ENCODE measurements at regions not wholly inside any gene's neighbourhood (a gene's known extent, or its start where the extent isn't known, plus 50 kb on each side); places are given as distances from the start of the nearest gene placed in this dataset.

GRCh38 chr16:50463581-50464324, 84.4 kb upstream of the NKD1 start:
- Mint-ChIP-seq H3K27me3 (peaks cover 6% of the 10 kb centered on the region), H3K36me3 (no peaks in the 10 kb centered on the region), H3K4me3 (no peak overlapping the region), H3K9me3 (ENCODE audit: low read depth) (no peaks in the 10 kb centered on the region), H3K4me1 (ENCODE audit: low read depth) (peaks cover 10% of the 10 kb centered on the region), H3K27ac (no peak overlapping the region)

- Mint-ChIP-seq H3K9me3 (ENCODE audit: low read depth) (no peaks in the 10 kb centered on the region), H3K27ac (no peak overlapping the region), H3K4me3 (no peak overlapping the region), H3K27me3 (peaks cover 6% of the 10 kb centered on the region), H3K4me1 (ENCODE audit: low read depth) (peaks cover 7% of the 10 kb centered on the region), H3K36me3 (no peaks in the 10 kb centered on the region)
These were observed 85.2 kb upstream of the NKD1 start for GRCh38 chr16:50462793-50463507.

- Mint-ChIP-seq H3K9me3 (ENCODE audit: low read depth) (no peaks in the 10 kb centered on the region), H3K27ac (no peak overlapping the region), H3K27me3 (peaks cover 1% of the 10 kb centered on the region), H3K4me1 (ENCODE audit: low read depth) (peaks cover 6% of the 10 kb centered on the region), H3K36me3 (no peaks in the 10 kb centered on the region), H3K4me3 (no peak overlapping the region)
These were observed 86.8 kb upstream of the NKD1 start for GRCh38 chr16:50461400-50461760.

- peaks cover 6% of the 10 kb centered on the region for H3K4me1 Mint-ChIP-seq (ENCODE audit: low read depth)
- no peaks in the 10 kb centered on the region for H3K9me3 Mint-ChIP-seq (ENCODE audit: low read depth)
- no peak overlapping the region for H3K27ac Mint-ChIP-seq
- H3K4me3 Mint-ChIP-seq: no peak overlapping the region
- no peaks in the 10 kb centered on the region for H3K36me3 Mint-ChIP-seq
- H3K27me3 Mint-ChIP-seq: peaks cover 1% of the 10 kb centered on the region
These were observed 87.4 kb upstream of the NKD1 start for GRCh38 chr16:50460538-50461399.

GRCh38 chr16:50459496-50460080, 88.6 kb upstream of the NKD1 start:
- H3K4me1 Mint-ChIP-seq (ENCODE audit: low read depth): peaks cover 6% of the 10 kb centered on the region
- no peaks in the 10 kb centered on the region for H3K9me3 Mint-ChIP-seq (ENCODE audit: low read depth)
- H3K36me3 Mint-ChIP-seq: no peaks in the 10 kb centered on the region
- H3K4me3 Mint-ChIP-seq: no peak overlapping the region
- peaks cover 1% of the 10 kb centered on the region for H3K27me3 Mint-ChIP-seq
- no peak overlapping the region for H3K27ac Mint-ChIP-seq

GRCh38 chr16:50458667-50459495, 89.3 kb upstream of the NKD1 start:
- Mint-ChIP-seq H3K4me1 (ENCODE audit: low read depth) (peaks cover 6% of the 10 kb centered on the region), H3K27ac (no peak overlapping the region), H3K27me3 (peaks cover 1% of the 10 kb centered on the region), H3K4me3 (no peak overlapping the region), H3K9me3 (ENCODE audit: low read depth) (no peaks in the 10 kb centered on the region), H3K36me3 (no peaks in the 10 kb centered on the region)

- Mint-ChIP-seq H3K27ac (no peak overlapping the region), H3K36me3 (no peaks in the 10 kb centered on the region), H3K4me3 (no peak overlapping the region), H3K4me1 (ENCODE audit: low read depth) (peaks cover 6% of the 10 kb centered on the region), H3K27me3 (no peaks in the 10 kb centered on the region), H3K9me3 (ENCODE audit: low read depth) (no peaks in the 10 kb centered on the region)
These were observed 89.2 kb upstream of the BRD7 start for GRCh38 chr16:50457979-50458491.

- H3K4me1 Mint-ChIP-seq (ENCODE audit: low read depth): peaks cover 6% of the 10 kb centered on the region
- no peaks in the 10 kb centered on the region for H3K9me3 Mint-ChIP-seq (ENCODE audit: low read depth)
- H3K27me3 Mint-ChIP-seq: no peaks in the 10 kb centered on the region
- H3K4me3 Mint-ChIP-seq: no peak overlapping the region
- no peaks in the 10 kb centered on the region for H3K36me3 Mint-ChIP-seq
- H3K27ac Mint-ChIP-seq: no peak overlapping the region
These were observed 88.6 kb upstream of the BRD7 start for GRCh38 chr16:50457423-50457822.

GRCh38 chr16:50455288-50455845, 86.6 kb upstream of the BRD7 start:
- Mint-ChIP-seq H3K36me3 (no peaks in the 10 kb centered on the region), H3K4me1 (ENCODE audit: low read depth) (peaks cover 6% of the 10 kb centered on the region), H3K4me3 (no peak overlapping the region), H3K9me3 (ENCODE audit: low read depth) (no peaks in the 10 kb centered on the region), H3K27ac (no peak overlapping the region), H3K27me3 (no peaks in the 10 kb centered on the region)

- no peak overlapping the region for H3K27ac Mint-ChIP-seq
- H3K4me1 Mint-ChIP-seq (ENCODE audit: low read depth): peaks cover 6% of the 10 kb centered on the region
- H3K9me3 Mint-ChIP-seq (ENCODE audit: low read depth): no peaks in the 10 kb centered on the region
- H3K36me3 Mint-ChIP-seq: no peaks in the 10 kb centered on the region
- H3K4me3 Mint-ChIP-seq: no peak overlapping the region
- H3K27me3 Mint-ChIP-seq: no peaks in the 10 kb centered on the region
These were observed 84.7 kb upstream of the BRD7 start for GRCh38 chr16:50453446-50453845.

GRCh38 chr16:50451951-50452508, 83.2 kb upstream of the BRD7 start:
- Mint-ChIP-seq H3K27ac (no peak overlapping the region), H3K4me3 (no peak overlapping the region), H3K36me3 (no peaks in the 10 kb centered on the region), H3K4me1 (ENCODE audit: low read depth) (no peaks in the 10 kb centered on the region), H3K27me3 (peaks cover 3% of the 10 kb centered on the region), H3K9me3 (ENCODE audit: low read depth) (no peaks in the 10 kb centered on the region)

- Mint-ChIP-seq H3K27me3 (peaks cover 3% of the 10 kb centered on the region), H3K36me3 (no peaks in the 10 kb centered on the region), H3K4me3 (no peak overlapping the region)
These were observed 82.2 kb upstream of the BRD7 start for GRCh38 chr16:50450957-50451356.

GRCh38 chr16:50449800-50450199, 81.0 kb upstream of the BRD7 start:
- no peaks in the 10 kb centered on the region for H3K36me3 Mint-ChIP-seq
- no peaks in the 10 kb centered on the region for H3K9me3 Mint-ChIP-seq (ENCODE audit: low read depth)
- no peaks in the 10 kb centered on the region for H3K4me1 Mint-ChIP-seq (ENCODE audit: low read depth)
- no peak overlapping the region for H3K4me3 Mint-ChIP-seq
- H3K27ac Mint-ChIP-seq: no peak overlapping the region
- H3K27me3 Mint-ChIP-seq: peaks cover 3% of the 10 kb centered on the region

More at GRCh38 chr16:50450957-50451356, 82.2 kb upstream of the BRD7 start:
- no peak overlapping the region for H3K27ac Mint-ChIP-seq
- H3K4me1 Mint-ChIP-seq (ENCODE audit: low read depth): no peaks in the 10 kb centered on the region
- no peaks in the 10 kb centered on the region for H3K9me3 Mint-ChIP-seq (ENCODE audit: low read depth)
